GM23338 (cell line): ENCODE measurements at regions not wholly inside any gene's neighbourhood (a gene's known extent, or its start where the extent isn't known, plus 50 kb on each side); places are given as distances from the start of the nearest gene placed in this dataset.

Experiments used
- ATAC-seq: fragments of 200-7000 bp; cut with Tn5 transposase; 3 replicates; pipeline ENCODE4 v1.9.1; 2020
- DNase-seq: peaks from one replicate; pipeline ENCODE4 v3.0.0-alpha.2; 2015; ENCODE audit warnings: low spot score
- H2AFZ ChIP-seq: fragments of 200-600 bp; sonication (generic); 2 replicates; pipeline ENCODE4 v1.8.0; 2016; ENCODE audit warnings: antibody characterized with exemption, mild to moderate bottlenecking, moderate library complexity
- H3F3A ChIP-seq: fragments of 200-600 bp; sonication (generic); replicated peaks from 2 replicates; pipeline ENCODE4 v1.8.0; 2017; ENCODE audit warnings: antibody characterized with exemption, mixed run types, low read depth
- H3K27ac ChIP-seq: fragments of 200-600 bp; sonication (generic); 2 replicates; pipeline ENCODE4 v1.6.1; 2016; ENCODE audit warnings: low read depth
- H3K27me3 ChIP-seq: fragments of 200-600 bp; sonication (generic); 2 replicates; pipeline ENCODE4 v1.8.0; 2016; ENCODE audit warnings: mild to moderate bottlenecking, mixed run types, moderate library complexity; ENCODE audit not compliant: insufficient read depth
- H3K36me3 ChIP-seq: fragments of 200-600 bp; sonication (generic); 2 replicates; pipeline ENCODE4 v1.8.0; 2016; ENCODE audit warnings: mild to moderate bottlenecking; ENCODE audit not compliant: insufficient read depth
- H3K4me1 ChIP-seq: fragments of 200-600 bp; sonication (generic); 2 replicates; pipeline ENCODE4 v1.8.0; 2016; ENCODE audit warnings: mild to moderate bottlenecking, moderate library complexity; ENCODE audit not compliant: insufficient read depth
- H3K4me2 ChIP-seq: fragments of 200-600 bp; sonication (generic); 2 replicates; pipeline ENCODE4 v1.7.1; 2017; ENCODE audit warnings: mixed run types
- H3K4me3 ChIP-seq: fragments of 200-600 bp; sonication (generic); 2 replicates; pipeline ENCODE4 v1.6.1; 2016; ENCODE audit warnings: mixed run types
- H3K79me2 ChIP-seq: fragments of 200-600 bp; sonication (generic); replicated peaks from 2 replicates; pipeline ENCODE4 v1.8.0; 2017; ENCODE audit warnings: mild to moderate bottlenecking; ENCODE audit not compliant: insufficient read depth
- H3K9me2 ChIP-seq: fragments of 200-600 bp; sonication (generic); 2 replicates; pipeline ENCODE4 v1.8.0; 2017; ENCODE audit not compliant: insufficient read depth
- H4K20me1 ChIP-seq: fragments of 200-600 bp; sonication (generic); replicated peaks from 2 replicates; pipeline ENCODE4 v1.8.0; 2017; ENCODE audit warnings: mild to moderate bottlenecking; ENCODE audit not compliant: insufficient read depth
- H3K27ac Mint-ChIP-seq: 2 replicates; pipeline ENCODE4 v1.8.0; 2020; ENCODE audit warnings: inconsistent platforms, mild to moderate bottlenecking, moderate library complexity, mixed read lengths
- H3K27me3 Mint-ChIP-seq: 3 replicates; pipeline ENCODE4 v1.8.0; 2022; ENCODE audit warnings: low read depth, mild to moderate bottlenecking, moderate library complexity, mixed read lengths, inconsistent platforms; ENCODE audit not compliant: insufficient read depth, poor library complexity
- H3K36me3 Mint-ChIP-seq: 3 replicates; pipeline ENCODE4 v1.8.0; 2021; ENCODE audit warnings: low read depth, mild to moderate bottlenecking, inconsistent platforms, moderate library complexity, mixed read lengths
- H3K4me1 Mint-ChIP-seq: 3 replicates; pipeline ENCODE4 v1.8.0; 2020; ENCODE audit warnings: mild to moderate bottlenecking, inconsistent platforms, mixed read lengths
- H3K4me3 Mint-ChIP-seq: 3 replicates; pipeline ENCODE4 v1.8.0; 2021; ENCODE audit warnings: moderate library complexity, mild to moderate bottlenecking, inconsistent platforms, mixed read lengths
- H3K9me3 Mint-ChIP-seq: 3 replicates; pipeline ENCODE4 v1.8.0; 2020; ENCODE audit warnings: moderate library complexity, mild to moderate bottlenecking, inconsistent platforms, mixed read lengths
- EZH2 ChIP-seq: fragments of 200-600 bp; sonication (generic); IDR thresholded peaks from one replicate; pipeline ENCODE4 v1.8.0; 2017; ENCODE audit warnings: antibody characterized with exemption, mild to moderate bottlenecking, low read depth; ENCODE audit not compliant: unreplicated experiment
- NANOG ChIP-seq: IDR thresholded peaks from 2 replicates; pipeline ENCODE4 v1.6.1; 2016; ENCODE audit warnings: antibody characterized with exemption, borderline replicate concordance
- POLR2AphosphoS5 ChIP-seq: IDR thresholded peaks from 2 replicates; pipeline ENCODE4 v1.6.1; 2016; ENCODE audit warnings: antibody characterized with exemption, low read depth
- STAT1 ChIP-seq: IDR thresholded peaks from one replicate; pipeline ENCODE4 v1.6.1; 2016; ENCODE audit warnings: antibody characterized with exemption; ENCODE audit not compliant: unreplicated experiment
- ZNF114 ChIP-seq: fragments of 250-450 bp; sonication (Bioruptor Pico); IDR thresholded peaks from 2 replicates; pipeline ENCODE4 v1.5.0; 2020; ENCODE audit warnings: mild to moderate bottlenecking, moderate library complexity
- ZNF331 ChIP-seq: fragments of 250-450 bp; sonication (Bioruptor Pico); IDR thresholded peaks from 2 replicates; pipeline ENCODE4 v1.5.0; 2020; ENCODE audit warnings: low read depth, mild to moderate bottlenecking, moderate library complexity
- TF ChIP-seq, protein P1 (sequence below): fragments of 250-450 bp; sonication (Bioruptor Pico); IDR thresholded peaks from 2 replicates; pipeline ENCODE4 v1.5.0; 2020; ENCODE audit warnings: mild to moderate bottlenecking, moderate library complexity
- TF ChIP-seq, protein P2 (sequence below): IDR thresholded peaks from 2 replicates; pipeline ENCODE4 v1.6.1; 2016; ENCODE audit warnings: antibody characterized with exemption
- TF ChIP-seq, protein P3 (sequence below), 2 experiments: fragments of 200-600 bp in 1 of 2; sonication (generic) in 1 of 2; conservative IDR thresholded peaks; 2 replicates each; pipeline versions ENCODE4 v1.5.1 to v1.6.1; 2016 to 2017; ENCODE audit warnings: antibody characterized with exemption in 2 of 2, low read depth in 2 of 2, mild to moderate bottlenecking in 2 of 2, moderate library complexity in 1 of 2

DNA sequence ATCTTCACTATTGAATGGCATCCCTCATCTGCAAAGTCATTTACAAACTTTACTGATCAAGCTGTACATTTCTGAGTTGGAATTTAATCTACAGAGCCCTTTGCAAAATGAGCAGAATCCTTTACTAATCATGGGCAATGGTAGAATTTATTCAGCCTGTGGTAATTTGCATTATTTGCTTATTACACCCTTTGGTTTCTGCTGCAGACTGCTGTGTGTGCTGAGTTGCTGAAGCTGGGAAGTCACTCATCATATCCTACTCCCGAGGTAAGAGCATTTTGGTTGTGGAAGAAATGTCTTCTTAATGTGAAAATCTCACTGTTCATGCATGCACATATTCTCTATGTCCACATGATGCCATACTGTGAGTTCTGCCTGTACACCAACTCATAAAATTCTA lies 357.4 kb upstream of the SLC39A10 start (continued):
- TF ChIP-seq, protein P1, sequence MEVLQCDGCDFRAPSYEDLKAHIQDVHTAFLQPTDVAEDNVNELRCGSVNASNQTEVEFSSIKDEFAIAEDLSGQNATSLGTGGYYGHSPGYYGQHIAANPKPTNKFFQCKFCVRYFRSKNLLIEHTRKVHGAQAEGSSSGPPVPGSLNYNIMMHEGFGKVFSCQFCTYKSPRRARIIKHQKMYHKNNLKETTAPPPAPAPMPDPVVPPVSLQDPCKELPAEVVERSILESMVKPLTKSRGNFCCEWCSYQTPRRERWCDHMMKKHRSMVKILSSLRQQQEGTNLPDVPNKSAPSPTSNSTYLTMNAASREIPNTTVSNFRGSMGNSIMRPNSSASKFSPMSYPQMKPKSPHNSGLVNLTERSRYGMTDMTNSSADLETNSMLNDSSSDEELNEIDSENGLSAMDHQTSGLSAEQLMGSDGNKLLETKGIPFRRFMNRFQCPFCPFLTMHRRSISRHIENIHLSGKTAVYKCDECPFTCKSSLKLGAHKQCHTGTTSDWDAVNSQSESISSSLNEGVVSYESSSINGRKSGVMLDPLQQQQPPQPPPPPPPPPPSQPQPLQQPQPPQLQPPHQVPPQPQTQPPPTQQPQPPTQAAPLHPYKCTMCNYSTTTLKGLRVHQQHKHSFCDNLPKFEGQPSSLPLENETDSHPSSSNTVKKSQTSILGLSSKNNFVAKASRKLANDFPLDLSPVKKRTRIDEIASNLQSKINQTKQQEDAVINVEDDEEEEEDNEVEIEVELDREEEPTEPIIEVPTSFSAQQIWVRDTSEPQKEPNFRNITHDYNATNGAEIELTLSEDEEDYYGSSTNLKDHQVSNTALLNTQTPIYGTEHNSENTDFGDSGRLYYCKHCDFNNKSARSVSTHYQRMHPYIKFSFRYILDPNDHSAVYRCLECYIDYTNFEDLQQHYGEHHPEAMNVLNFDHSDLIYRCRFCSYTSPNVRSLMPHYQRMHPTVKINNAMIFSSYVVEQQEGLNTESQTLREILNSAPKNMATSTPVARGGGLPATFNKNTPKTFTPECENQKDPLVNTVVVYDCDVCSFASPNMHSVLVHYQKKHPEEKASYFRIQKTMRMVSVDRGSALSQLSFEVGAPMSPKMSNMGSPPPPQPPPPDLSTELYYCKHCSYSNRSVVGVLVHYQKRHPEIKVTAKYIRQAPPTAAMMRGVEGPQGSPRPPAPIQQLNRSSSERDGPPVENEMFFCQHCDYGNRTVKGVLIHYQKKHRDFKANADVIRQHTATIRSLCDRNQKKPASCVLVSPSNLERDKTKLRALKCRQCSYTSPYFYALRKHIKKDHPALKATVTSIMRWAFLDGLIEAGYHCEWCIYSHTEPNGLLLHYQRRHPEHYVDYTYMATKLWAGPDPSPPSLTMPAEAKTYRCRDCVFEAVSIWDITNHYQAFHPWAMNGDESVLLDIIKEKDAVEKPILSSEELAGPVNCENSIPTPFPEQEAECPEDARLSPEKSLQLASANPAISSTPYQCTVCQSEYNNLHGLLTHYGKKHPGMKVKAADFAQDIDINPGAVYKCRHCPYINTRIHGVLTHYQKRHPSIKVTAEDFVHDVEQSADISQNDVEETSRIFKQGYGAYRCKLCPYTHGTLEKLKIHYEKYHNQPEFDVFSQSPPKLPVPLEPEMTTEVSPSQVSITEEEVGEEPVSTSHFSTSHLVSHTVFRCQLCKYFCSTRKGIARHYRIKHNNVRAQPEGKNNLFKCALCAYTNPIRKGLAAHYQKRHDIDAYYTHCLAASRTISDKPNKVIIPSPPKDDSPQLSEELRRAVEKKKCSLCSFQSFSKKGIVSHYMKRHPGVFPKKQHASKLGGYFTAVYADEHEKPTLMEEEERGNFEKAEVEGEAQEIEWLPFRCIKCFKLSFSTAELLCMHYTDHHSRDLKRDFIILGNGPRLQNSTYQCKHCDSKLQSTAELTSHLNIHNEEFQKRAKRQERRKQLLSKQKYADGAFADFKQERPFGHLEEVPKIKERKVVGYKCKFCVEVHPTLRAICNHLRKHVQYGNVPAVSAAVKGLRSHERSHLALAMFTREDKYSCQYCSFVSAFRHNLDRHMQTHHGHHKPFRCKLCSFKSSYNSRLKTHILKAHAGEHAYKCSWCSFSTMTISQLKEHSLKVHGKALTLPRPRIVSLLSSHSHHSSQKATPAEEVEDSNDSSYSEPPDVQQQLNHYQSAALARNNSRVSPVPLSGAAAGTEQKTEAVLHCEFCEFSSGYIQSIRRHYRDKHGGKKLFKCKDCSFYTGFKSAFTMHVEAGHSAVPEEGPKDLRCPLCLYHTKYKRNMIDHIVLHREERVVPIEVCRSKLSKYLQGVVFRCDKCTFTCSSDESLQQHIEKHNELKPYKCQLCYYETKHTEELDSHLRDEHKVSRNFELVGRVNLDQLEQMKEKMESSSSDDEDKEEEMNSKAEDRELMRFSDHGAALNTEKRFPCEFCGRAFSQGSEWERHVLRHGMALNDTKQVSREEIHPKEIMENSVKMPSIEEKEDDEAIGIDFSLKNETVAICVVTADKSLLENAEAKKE (CRISPR knock-in tag): no peak
- no peak for TF ChIP-seq ZNF331
- no peak for TF ChIP-seq STAT1

DNA sequence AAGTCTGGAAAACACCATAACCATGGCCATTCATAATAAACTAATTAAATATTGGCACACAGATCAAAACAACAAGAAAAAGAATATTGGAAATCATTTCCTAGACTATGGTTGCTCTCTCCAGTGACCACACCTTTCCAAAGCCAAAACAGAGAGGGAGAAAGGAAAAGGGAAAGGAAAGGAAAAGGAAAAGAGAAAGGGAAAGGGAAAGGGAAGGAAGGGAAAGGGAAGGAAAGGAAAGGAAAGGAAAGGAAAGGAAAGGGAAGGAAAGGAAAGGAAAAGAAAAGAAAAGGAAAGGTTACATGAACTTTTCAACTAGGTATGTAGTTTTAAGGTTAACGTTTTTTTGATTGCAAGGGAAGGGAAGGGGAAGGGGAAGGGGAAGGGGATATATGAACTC lies 360.5 kb upstream of the SLC39A10 start:
- Histone ChIP-seq H3K4me3 (no peak overlapping the region), H3F3A (no peaks in the 10 kb centered on the region), H4K20me1 (no peaks in the 10 kb centered on the region), H3K36me3 (peaks cover 6% of the 10 kb centered on the region; the same call in 1 of the 2 replicates), H3K27me3 (no peaks in the 10 kb centered on the region), H2AFZ (no peak overlapping the region), H3K27ac (no peak overlapping the region), H3K4me2 (no peak overlapping the region), H3K79me2 (no peaks in the 10 kb centered on the region), H3K4me1 (no peaks in the 10 kb centered on the region), H3K9me2 (no peaks in the 10 kb centered on the region)
- Mint-ChIP-seq H3K36me3 (0 out of 3 replicates have a peak, but pooled peaks cover 2% of the 10 kb centered on the region), H3K4me3 (no peak overlapping the region), H3K27ac (no peak overlapping the region), H3K27me3 (no peaks in the 10 kb centered on the region), H3K4me1 (no peaks in the 10 kb centered on the region), H3K9me3 (peaks cover 7% of the 10 kb centered on the region; the same call in 1 of the 3 replicates)
- DNase-seq: no peak
- no peak for ATAC-seq
- no peak for TF ChIP-seq POLR2AphosphoS5
- TF ChIP-seq EZH2: no peak
- no peak for TF ChIP-seq ZNF331
- TF ChIP-seq, protein P2, sequence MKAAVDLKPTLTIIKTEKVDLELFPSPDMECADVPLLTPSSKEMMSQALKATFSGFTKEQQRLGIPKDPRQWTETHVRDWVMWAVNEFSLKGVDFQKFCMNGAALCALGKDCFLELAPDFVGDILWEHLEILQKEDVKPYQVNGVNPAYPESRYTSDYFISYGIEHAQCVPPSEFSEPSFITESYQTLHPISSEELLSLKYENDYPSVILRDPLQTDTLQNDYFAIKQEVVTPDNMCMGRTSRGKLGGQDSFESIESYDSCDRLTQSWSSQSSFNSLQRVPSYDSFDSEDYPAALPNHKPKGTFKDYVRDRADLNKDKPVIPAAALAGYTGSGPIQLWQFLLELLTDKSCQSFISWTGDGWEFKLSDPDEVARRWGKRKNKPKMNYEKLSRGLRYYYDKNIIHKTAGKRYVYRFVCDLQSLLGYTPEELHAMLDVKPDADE: no peak
- TF ChIP-seq STAT1: no peak
- TF ChIP-seq NANOG: no peak
- TF ChIP-seq, protein P3, sequence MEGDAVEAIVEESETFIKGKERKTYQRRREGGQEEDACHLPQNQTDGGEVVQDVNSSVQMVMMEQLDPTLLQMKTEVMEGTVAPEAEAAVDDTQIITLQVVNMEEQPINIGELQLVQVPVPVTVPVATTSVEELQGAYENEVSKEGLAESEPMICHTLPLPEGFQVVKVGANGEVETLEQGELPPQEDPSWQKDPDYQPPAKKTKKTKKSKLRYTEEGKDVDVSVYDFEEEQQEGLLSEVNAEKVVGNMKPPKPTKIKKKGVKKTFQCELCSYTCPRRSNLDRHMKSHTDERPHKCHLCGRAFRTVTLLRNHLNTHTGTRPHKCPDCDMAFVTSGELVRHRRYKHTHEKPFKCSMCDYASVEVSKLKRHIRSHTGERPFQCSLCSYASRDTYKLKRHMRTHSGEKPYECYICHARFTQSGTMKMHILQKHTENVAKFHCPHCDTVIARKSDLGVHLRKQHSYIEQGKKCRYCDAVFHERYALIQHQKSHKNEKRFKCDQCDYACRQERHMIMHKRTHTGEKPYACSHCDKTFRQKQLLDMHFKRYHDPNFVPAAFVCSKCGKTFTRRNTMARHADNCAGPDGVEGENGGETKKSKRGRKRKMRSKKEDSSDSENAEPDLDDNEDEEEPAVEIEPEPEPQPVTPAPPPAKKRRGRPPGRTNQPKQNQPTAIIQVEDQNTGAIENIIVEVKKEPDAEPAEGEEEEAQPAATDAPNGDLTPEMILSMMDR (conservative IDR thresholded peaks at IDR 0.05; ENCODE audit: low read depth in 2 of 2): no peak
- no peak for TF ChIP-seq ZNF114 (CRISPR knock-in tag)
